ENCODE measurements at regions not wholly inside any gene's neighbourhood (a gene's known extent, or its start where the extent isn't known, plus 50 kb on each side); places are given as distances from the start of the nearest gene placed in this dataset.

DNA sequence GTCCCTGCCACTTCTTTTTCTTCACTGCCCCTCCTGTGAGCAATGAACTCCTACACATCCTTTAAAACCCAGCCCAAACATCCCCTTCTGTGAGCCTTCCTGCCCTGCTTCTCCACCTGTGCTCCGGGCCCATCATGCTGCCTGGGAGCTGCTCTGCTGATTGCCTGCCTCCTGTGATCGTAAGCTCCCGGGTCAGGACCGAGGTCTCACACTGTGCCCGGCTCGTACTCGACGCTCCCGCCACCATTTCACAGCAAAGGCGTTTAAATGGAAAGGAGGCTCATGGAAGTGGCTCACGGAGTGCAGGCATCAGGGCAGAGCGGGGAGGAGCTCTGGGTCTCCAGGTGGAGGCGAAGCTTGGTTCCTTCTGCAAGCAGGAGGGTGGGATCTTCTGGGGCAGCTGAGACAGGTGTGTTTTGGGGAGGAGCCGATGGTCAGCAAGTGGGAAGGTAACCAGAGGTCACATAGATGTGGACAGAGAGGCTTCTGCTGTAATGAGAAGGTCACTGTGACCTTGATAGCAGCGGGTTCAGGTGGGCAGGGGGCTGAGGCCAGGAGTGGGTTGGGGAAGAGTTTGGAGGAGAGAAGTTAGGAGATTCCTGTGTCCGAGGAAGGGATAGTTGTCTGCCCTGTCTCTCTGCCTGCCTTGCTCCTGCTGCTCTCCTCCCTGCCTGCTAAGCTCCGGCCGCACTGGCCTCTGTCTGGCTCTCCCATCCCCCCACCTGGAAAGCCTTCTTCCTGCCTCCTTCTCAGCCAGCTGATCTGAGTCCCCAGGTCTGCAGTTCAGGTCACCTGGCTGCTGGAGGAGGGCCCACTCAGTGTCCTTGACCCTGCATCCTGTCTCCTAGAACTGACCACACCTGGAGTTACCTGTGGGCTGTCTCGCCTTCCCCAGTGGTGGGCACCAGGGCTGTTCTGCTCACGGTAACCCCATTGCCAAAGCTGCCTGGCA lies 52.7 kb upstream of the FRMD1 start:
- no peak for TF ChIP-seq TAF1 (IDR thresholded peaks at IDR 0.05; ENCODE audit: low read depth, low read length)
- no peak for TF ChIP-seq POLR2AphosphoS5 (IDR thresholded peaks at IDR 0.05; ENCODE audit: low read depth, low read length)
- TF ChIP-seq POLR2A (IDR thresholded peaks at IDR 0.05; ENCODE audit: low read depth, low read length) = no peak
- TF ChIP-seq POU2F2 (IDR thresholded peaks at IDR 0.05; ENCODE audit: low read depth, low read length) = no peak
- TF ChIP-seq PAX5 (IDR thresholded peaks at IDR 0.05; ENCODE audit: insufficient read depth, low read length, severe bottlenecking) = no peak
